Right renal cortex interstitium (tissue), 3 donors: ENCODE measurements at regions not wholly inside any gene's neighbourhood (a gene's known extent, or its start where the extent isn't known, plus 50 kb on each side); places are given as distances from the start of the nearest gene placed in this dataset.

Experiments
- DNase-seq, 3 donors: peaks; one replicate each; pipeline ENCODE4 v3.0.0-alpha.2; 2013; ENCODE audit warnings: low read depth in 3 of 3, low spot score in 2 of 3

- no peak for DNase-seq
Observed at GRCh38 chr20:57071283-57071731, 195.1 kb downstream of the BMP7 start.

GRCh38 chr20:57071954-57072583 lies 194.4 kb downstream of the BMP7 start:
- no peak for DNase-seq

GRCh38 chr20:57073402-57073801 lies 193.0 kb downstream of the BMP7 start:
- DNase-seq: no peak

- DNase-seq: no peak
Observed at GRCh38 chr20:57074386-57074785, 192.1 kb downstream of the BMP7 start.

GRCh38 chr20:57075181-57075580 lies 191.3 kb downstream of the BMP7 start:
- DNase-seq: no peak

GRCh38 chr20:57075603-57076002 lies 190.8 kb downstream of the BMP7 start:
- DNase-seq: no peak

- no peak for DNase-seq
Observed at GRCh38 chr20:57076152-57076652, 190.2 kb downstream of the BMP7 start.

GRCh38 chr20:57076951-57077350 lies 189.5 kb downstream of the BMP7 start:
- no peak for DNase-seq

- DNase-seq: no peak
Observed at GRCh38 chr20:57078116-57078515, 188.3 kb downstream of the BMP7 start.

GRCh38 chr20:57079031-57080005 lies 187.1 kb downstream of the BMP7 start:
- no peak for DNase-seq

GRCh38 chr20:57080796-57081195 lies 185.6 kb downstream of the BMP7 start:
- no peak for DNase-seq

GRCh38 chr20:57082357-57082945 lies 184.0 kb downstream of the BMP7 start:
- DNase-seq: no peak

- no peak for DNase-seq
Observed at GRCh38 chr20:57083072-57083471, 183.4 kb downstream of the BMP7 start.

GRCh38 chr20:57086066-57086465 lies 180.4 kb downstream of the BMP7 start:
- DNase-seq: no peak

GRCh38 chr20:57087102-57087501 lies 179.3 kb downstream of the BMP7 start:
- DNase-seq: no peak

GRCh38 chr20:57087705-57088104 lies 178.7 kb downstream of the BMP7 start:
- no peak for DNase-seq

GRCh38 chr20:57088436-57088835 lies 178.0 kb downstream of the BMP7 start:
- no peak for DNase-seq

GRCh38 chr20:57089699-57090144 lies 176.7 kb downstream of the BMP7 start:
- DNase-seq: no peak

- no peak for DNase-seq
Observed at GRCh38 chr20:57090590-57091560, 175.6 kb downstream of the BMP7 start.

- DNase-seq: no peak
Observed at GRCh38 chr20:57091748-57092111, 174.7 kb downstream of the BMP7 start.
